ENCODE measurements at regions not wholly inside any gene's neighbourhood (a gene's known extent, or its start where the extent isn't known, plus 50 kb on each side); places are given as distances from the start of the nearest gene placed in this dataset.
A peak's percentile ranks its signal among the peaks of the same experiment; 100 is the strongest.
"Not testable (repeated sequence)": the region's sequence is repeated elsewhere in the genome, so short reads cannot be mapped to it uniquely, and the experiment has no call there.

- DNase-seq: no peak
These were observed 150.7 kb downstream of the UTRN start for GRCh38 chr6:144435602-144436426.

GRCh38 chr6:144437105-144437504 lies 152.0 kb downstream of the UTRN start:
- no peak for DNase-seq

GRCh38 chr6:144438103-144438502 lies 153.0 kb downstream of the UTRN start:
- no peak for DNase-seq

- no peak for DNase-seq
These were observed 153.9 kb downstream of the UTRN start for GRCh38 chr6:144439016-144439415.

- not testable (repeated sequence) for DNase-seq
These were observed 156.7 kb downstream of the UTRN start for GRCh38 chr6:144441801-144442200.

GRCh38 chr6:144443157-144443556 lies 158.0 kb downstream of the UTRN start:
- no peak for DNase-seq

- DNase-seq: no peak
These were observed 162.3 kb downstream of the UTRN start for GRCh38 chr6:144447472-144447871.

GRCh38 chr6:144449218-144449617 lies 164.1 kb downstream of the UTRN start:
- no peak for DNase-seq

- DNase-seq: no peak
These were observed 164.9 kb downstream of the UTRN start for GRCh38 chr6:144449911-144450597.

- no peak for DNase-seq
These were observed 175.4 kb downstream of the UTRN start for GRCh38 chr6:144460327-144461095.

- no peak for DNase-seq
These were observed 176.9 kb downstream of the UTRN start for GRCh38 chr6:144462058-144462457.

- DNase-seq: no peak
These were observed 181.6 kb downstream of the UTRN start for GRCh38 chr6:144466716-144467115.

- no peak for DNase-seq
These were observed 182.1 kb downstream of the UTRN start for GRCh38 chr6:144467172-144467762.

GRCh38 chr6:144467921-144468320 lies 182.8 kb downstream of the UTRN start:
- DNase-seq: no peak

- DNase-seq: no peak
These were observed 183.6 kb downstream of the UTRN start for GRCh38 chr6:144468709-144469108.

GRCh38 chr6:144469144-144469575 lies 184.0 kb downstream of the UTRN start:
- DNase-seq: no peak

- DNase-seq: not testable (repeated sequence)
These were observed 185.1 kb downstream of the UTRN start for GRCh38 chr6:144470201-144470600.

- no peak for DNase-seq
These were observed 186.9 kb downstream of the UTRN start for GRCh38 chr6:144471986-144472385.

- no peak for DNase-seq
These were observed 189.2 kb downstream of the UTRN start for GRCh38 chr6:144474290-144474689.

- DNase-seq: no peak
These were observed 189.8 kb downstream of the UTRN start for GRCh38 chr6:144474904-144475303.

GRCh38 chr6:144475411-144475810 lies 190.3 kb downstream of the UTRN start:
- DNase-seq: peak; percentile 3 to 14

- no peak for DNase-seq
These were observed 191.2 kb downstream of the UTRN start for GRCh38 chr6:144476286-144476685.

GRCh38 chr6:144477396-144477795 lies 192.3 kb downstream of the UTRN start:
- no peak for DNase-seq

All from inflammatory macrophage treated with lipopolysaccharide for 1 hour (primary cell).